BLaER1 (cell line): ENCODE measurements at regions not wholly inside any gene's neighbourhood (a gene's known extent, or its start where the extent isn't known, plus 50 kb on each side); places are given as distances from the start of the nearest gene placed in this dataset.

Experiments used
- H3K27ac ChIP-seq: shearing (Covaris generic); formaldehyde crosslinking; 2 replicates; pipeline ENCODE4 v1.8.1; 2022
- H3K27me3 ChIP-seq: shearing (Covaris generic); formaldehyde crosslinking; 2 replicates; pipeline ENCODE4 v1.8.1; 2022
- H3K36me3 ChIP-seq: shearing (Covaris generic); formaldehyde crosslinking; 2 replicates; pipeline ENCODE4 v1.8.1; 2022
- H3K4me1 ChIP-seq: shearing (Covaris generic); formaldehyde crosslinking; 2 replicates; pipeline ENCODE4 v1.8.1; 2022
- H3K4me2 ChIP-seq: shearing (Covaris generic); formaldehyde crosslinking; 2 replicates; pipeline ENCODE4 v1.8.1; 2022
- H3K4me3 ChIP-seq: shearing (Covaris generic); formaldehyde crosslinking; 2 replicates; pipeline ENCODE4 v1.8.1; 2022
- H3K9ac ChIP-seq: shearing (Covaris generic); formaldehyde crosslinking; 2 replicates; pipeline ENCODE4 v1.8.1; 2022
- H3K9me3 ChIP-seq: shearing (Covaris generic); formaldehyde crosslinking; 2 replicates; pipeline ENCODE4 v1.8.1; 2022
- H4K20me1 ChIP-seq: shearing (Covaris generic); formaldehyde crosslinking; 2 replicates; pipeline ENCODE4 v1.8.1; 2022
- Cebpa-rat ChIP-seq: shearing (Covaris generic); IDR thresholded peaks from 2 replicates; pipeline ENCODE4 v1.8.1; 2022

GRCh38 chr15:70289191-70289955 is 191.7 kb upstream of the TLE3 start:
- H3K4me3 ChIP-seq = no peak overlapping the region
- H3K36me3 ChIP-seq = no peaks in the 10 kb centered on the region
- H3K4me1 ChIP-seq = peaks cover 10% of the 10 kb centered on the region
- no peak overlapping the region for H3K4me2 ChIP-seq
- no peak for TF ChIP-seq Cebpa-rat
- H3K27me3 ChIP-seq = no peaks in the 10 kb centered on the region
- no peaks in the 10 kb centered on the region for H3K9me3 ChIP-seq
- no peaks in the 10 kb centered on the region; the same call in 1 of the 2 replicates for H4K20me1 ChIP-seq
- H3K27ac ChIP-seq = no peak overlapping the region
- no peak overlapping the region for H3K9ac ChIP-seq

GRCh38 chr15:70286113-70286806 is 188.5 kb upstream of the TLE3 start:
- Histone ChIP-seq H3K9ac (no peak overlapping the region), H3K27me3 (no peaks in the 10 kb centered on the region), H3K4me1 (peaks cover 22% of the 10 kb centered on the region), H4K20me1 (no peaks in the 10 kb centered on the region; the same call in 1 of the 2 replicates), H3K4me2 (peak overlapping the region; percentile 44), H3K4me3 (no peak overlapping the region), H3K27ac (no peak overlapping the region), H3K36me3 (no peaks in the 10 kb centered on the region), H3K9me3 (no peaks in the 10 kb centered on the region)
- TF ChIP-seq Cebpa-rat = no peak

GRCh38 chr15:70284438-70285214 is 186.9 kb upstream of the TLE3 start:
- Histone ChIP-seq H3K4me2 (no peak overlapping the region; the same call in 1 of the 2 replicates), H3K9ac (no peak overlapping the region), H3K9me3 (no peaks in the 10 kb centered on the region), H3K36me3 (no peaks in the 10 kb centered on the region), H3K4me1 (peaks cover 23% of the 10 kb centered on the region), H3K27ac (no peak overlapping the region), H3K27me3 (no peaks in the 10 kb centered on the region), H3K4me3 (no peak overlapping the region), H4K20me1 (no peaks in the 10 kb centered on the region; the same call in 1 of the 2 replicates)
- no peak for TF ChIP-seq Cebpa-rat

GRCh38 chr15:70283511-70283910 is 185.8 kb upstream of the TLE3 start:
- Histone ChIP-seq H3K4me2 (no peak overlapping the region), H3K27me3 (no peaks in the 10 kb centered on the region), H3K27ac (no peak overlapping the region), H3K36me3 (no peaks in the 10 kb centered on the region), H3K4me3 (no peak overlapping the region), H4K20me1 (no peaks in the 10 kb centered on the region; the same call in 1 of the 2 replicates), H3K9ac (no peak overlapping the region), H3K9me3 (no peaks in the 10 kb centered on the region), H3K4me1 (peaks cover 23% of the 10 kb centered on the region)
- no peak for TF ChIP-seq Cebpa-rat

GRCh38 chr15:70281811-70282307 is 184.1 kb upstream of the TLE3 start:
- H3K9ac ChIP-seq = no peak overlapping the region

GRCh38 chr15:70281261-70281810 is 183.6 kb upstream of the TLE3 start:
- H3K9ac ChIP-seq = no peak overlapping the region
- H3K27me3 ChIP-seq = no peaks in the 10 kb centered on the region; the same call in 1 of the 2 replicates
- no peak overlapping the region for H3K4me3 ChIP-seq
- H3K4me2 ChIP-seq = peak overlapping the region; percentile 46
- peaks cover 21% of the 10 kb centered on the region for H3K4me1 ChIP-seq
- no peaks in the 10 kb centered on the region for H3K9me3 ChIP-seq
- no peaks in the 10 kb centered on the region; the same call in 1 of the 2 replicates for H4K20me1 ChIP-seq
- TF ChIP-seq Cebpa-rat = no peak
- no peaks in the 10 kb centered on the region for H3K36me3 ChIP-seq
- no peak overlapping the region for H3K27ac ChIP-seq

More at GRCh38 chr15:70281811-70282307, 184.1 kb upstream of the TLE3 start:
- Histone ChIP-seq H4K20me1 (no peaks in the 10 kb centered on the region; the same call in 1 of the 2 replicates), H3K4me3 (no peak overlapping the region), H3K4me2 (peak overlapping the region; percentile 46), H3K4me1 (peaks cover 23% of the 10 kb centered on the region), H3K27ac (no peak overlapping the region), H3K27me3 (no peaks in the 10 kb centered on the region), H3K9me3 (no peaks in the 10 kb centered on the region), H3K36me3 (no peaks in the 10 kb centered on the region)
- no peak for TF ChIP-seq Cebpa-rat

GRCh38 chr15:70280781-70281180 is 183.1 kb upstream of the TLE3 start:
- no peak overlapping the region for H3K4me2 ChIP-seq
- no peaks in the 10 kb centered on the region; the same call in 1 of the 2 replicates for H3K27me3 ChIP-seq
- H4K20me1 ChIP-seq = no peaks in the 10 kb centered on the region; the same call in 1 of the 2 replicates
- no peaks in the 10 kb centered on the region for H3K36me3 ChIP-seq
- no peaks in the 10 kb centered on the region for H3K9me3 ChIP-seq
- no peak overlapping the region for H3K27ac ChIP-seq
- H3K4me3 ChIP-seq = no peak overlapping the region
- H3K4me1 ChIP-seq = peaks cover 15% of the 10 kb centered on the region
- no peak for TF ChIP-seq Cebpa-rat
- no peak overlapping the region for H3K9ac ChIP-seq

- Histone ChIP-seq H3K4me3 (no peak overlapping the region), H3K36me3 (no peaks in the 10 kb centered on the region), H3K9ac (no peak overlapping the region), H3K4me2 (no peak overlapping the region), H4K20me1 (no peaks in the 10 kb centered on the region; the same call in 1 of the 2 replicates), H3K9me3 (no peaks in the 10 kb centered on the region), H3K27ac (no peak overlapping the region), H3K27me3 (no peaks in the 10 kb centered on the region; the same call in 1 of the 2 replicates), H3K4me1 (peaks cover 13% of the 10 kb centered on the region)
- no peak for TF ChIP-seq Cebpa-rat
These were observed 181.4 kb upstream of the TLE3 start for GRCh38 chr15:70279096-70279495.

- no peak overlapping the region for H3K4me2 ChIP-seq
- no peaks in the 10 kb centered on the region for H3K36me3 ChIP-seq
- no peak overlapping the region for H3K27ac ChIP-seq
- no peak overlapping the region for H3K9ac ChIP-seq
- no peak for TF ChIP-seq Cebpa-rat
- no peaks in the 10 kb centered on the region; the same call in 1 of the 2 replicates for H3K27me3 ChIP-seq
- H3K4me3 ChIP-seq = no peak overlapping the region
- H4K20me1 ChIP-seq = no peaks in the 10 kb centered on the region; the same call in 1 of the 2 replicates
- peaks cover 13% of the 10 kb centered on the region for H3K4me1 ChIP-seq
- H3K9me3 ChIP-seq = no peaks in the 10 kb centered on the region
These were observed 180.9 kb upstream of the TLE3 start for GRCh38 chr15:70278644-70279043.
